ENCODE measurements at regions not wholly inside any gene's neighbourhood (a gene's known extent, or its start where the extent isn't known, plus 50 kb on each side); places are given as distances from the start of the nearest gene placed in this dataset.

- H3K9me3 Mint-ChIP-seq, result peaks cover 0 to 2% (median 0%) of the 10 kb centered on the region in 3 donors
- no peak overlapping the region for H3K27ac Mint-ChIP-seq
- no peak overlapping the region for H3K4me3 Mint-ChIP-seq
- no peaks in the 10 kb centered on the region for H3K36me3 Mint-ChIP-seq
- no peaks in the 10 kb centered on the region for H3K4me1 Mint-ChIP-seq
- no peaks in the 10 kb centered on the region for H3K27me3 Mint-ChIP-seq
Observed at GRCh38 chr6:95244751-95245150, 332.6 kb upstream of the MANEA start.

DNA sequence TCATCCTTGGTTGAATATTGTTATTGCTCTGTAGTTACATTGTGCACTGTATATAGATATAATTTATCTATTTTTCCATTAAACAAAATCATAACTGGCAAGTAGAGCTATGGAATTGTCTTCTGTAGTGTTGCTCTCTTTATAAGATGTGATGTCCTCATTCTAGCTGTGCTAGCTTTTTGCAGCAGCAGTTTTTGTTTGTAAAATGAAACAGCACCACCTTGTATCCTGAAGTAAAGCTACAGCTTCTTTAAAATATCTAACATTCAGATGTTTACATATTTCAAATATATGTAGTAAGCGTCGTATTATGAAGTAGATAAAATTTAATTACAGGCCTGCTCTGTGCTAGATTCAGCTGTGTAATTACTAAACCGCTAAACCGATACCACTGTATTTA, 328.8 kb upstream of the MANEA start:
- Mint-ChIP-seq H3K27ac (no peak overlapping the region), H3K27me3 (no peaks in the 10 kb centered on the region), H3K9me3 (peaks cover 0 to 2% (median 0%) of the 10 kb centered on the region in 3 donors), H3K36me3 (no peaks in the 10 kb centered on the region), H3K4me1 (no peaks in the 10 kb centered on the region), H3K4me3 (no peak overlapping the region)

GRCh38 chr6:95249175-95249574, 328.2 kb upstream of the MANEA start:
- Mint-ChIP-seq H3K4me3 (no peak overlapping the region), H3K27me3 (no peaks in the 10 kb centered on the region), H3K9me3 (peaks cover 0 to 2% (median 0%) of the 10 kb centered on the region in 3 donors), H3K27ac (no peak overlapping the region), H3K4me1 (no peaks in the 10 kb centered on the region), H3K36me3 (no peaks in the 10 kb centered on the region)

DNA sequence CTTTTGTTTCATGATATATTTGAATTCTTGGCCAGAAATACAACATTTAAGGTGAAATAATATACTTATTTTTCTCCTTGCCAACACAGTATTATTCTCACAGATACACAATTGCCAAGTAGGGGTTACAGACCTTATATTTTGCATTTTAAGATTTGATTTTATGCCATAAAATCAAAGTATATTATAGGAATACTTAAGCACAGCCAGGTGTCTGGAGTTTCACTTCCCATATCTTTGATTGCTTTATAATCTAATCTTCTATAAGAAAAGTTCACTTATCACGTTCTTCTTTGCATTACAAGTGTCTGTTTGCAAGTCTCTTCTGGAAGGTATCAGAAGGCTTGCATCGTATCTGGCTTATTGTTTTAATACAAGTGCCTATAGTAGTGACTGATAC, 327.7 kb upstream of the MANEA start:
- H3K27ac Mint-ChIP-seq, result no peak overlapping the region
- H3K9me3 Mint-ChIP-seq, result peaks cover 0 to 2% (median 0%) of the 10 kb centered on the region in 3 donors
- no peaks in the 10 kb centered on the region for H3K4me1 Mint-ChIP-seq
- no peaks in the 10 kb centered on the region for H3K36me3 Mint-ChIP-seq
- H3K27me3 Mint-ChIP-seq, result no peaks in the 10 kb centered on the region
- no peak overlapping the region for H3K4me3 Mint-ChIP-seq

- no peak overlapping the region for H3K27ac Mint-ChIP-seq
- no peaks in the 10 kb centered on the region for H3K27me3 Mint-ChIP-seq
- no peaks in the 10 kb centered on the region for H3K9me3 Mint-ChIP-seq
- no peak overlapping the region for H3K4me3 Mint-ChIP-seq
- no peaks in the 10 kb centered on the region for H3K4me1 Mint-ChIP-seq
- peaks cover 1% of the 10 kb centered on the region for H3K36me3 Mint-ChIP-seq
Observed at GRCh38 chr6:95263840-95264239, 313.5 kb upstream of the MANEA start.

DNA sequence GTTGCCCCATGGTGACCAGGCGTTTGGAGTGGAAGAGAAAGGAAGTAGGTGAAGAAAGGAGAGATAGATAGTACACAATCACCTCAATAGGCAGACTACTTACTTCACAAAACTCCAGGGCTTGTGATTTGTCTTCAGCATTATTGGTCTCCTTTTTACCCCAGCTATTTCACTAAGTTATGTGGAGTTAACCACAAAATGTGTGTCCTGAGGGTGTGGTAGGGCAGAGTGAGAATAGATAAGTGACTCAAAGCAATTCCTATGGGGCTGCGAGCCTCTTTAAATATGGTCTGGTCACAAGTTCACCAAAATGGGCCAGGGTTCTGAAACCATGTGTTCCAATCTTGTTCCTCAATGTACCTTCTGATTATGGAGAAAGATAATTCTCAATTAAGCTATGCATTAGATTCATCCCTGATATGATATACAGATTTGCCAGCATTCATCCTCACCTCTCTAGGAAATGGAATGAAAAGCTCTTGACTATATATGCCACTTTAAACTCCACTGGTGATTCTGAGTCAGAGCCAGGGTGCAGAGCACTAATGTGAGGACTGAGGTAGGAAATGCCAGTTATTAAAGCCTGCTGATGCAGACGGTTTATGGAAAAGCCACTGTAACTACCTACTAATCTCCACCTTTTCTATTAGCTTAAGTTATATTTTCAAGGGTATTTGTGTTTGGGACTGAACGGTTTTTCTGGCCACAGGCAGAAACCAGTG, 310.6 kb upstream of the MANEA start:
- no peaks in the 10 kb centered on the region for H3K27me3 Mint-ChIP-seq
- no peak overlapping the region for H3K4me3 Mint-ChIP-seq
- H3K4me1 Mint-ChIP-seq, result no peaks in the 10 kb centered on the region
- H3K27ac Mint-ChIP-seq, result no peak overlapping the region
- no peaks in the 10 kb centered on the region for H3K9me3 Mint-ChIP-seq
- peaks cover 1% of the 10 kb centered on the region for H3K36me3 Mint-ChIP-seq

- Mint-ChIP-seq H3K4me1 (no peaks in the 10 kb centered on the region), H3K27ac (no peak overlapping the region), H3K36me3 (no peaks in the 10 kb centered on the region), H3K4me3 (no peak overlapping the region), H3K27me3 (no peaks in the 10 kb centered on the region), H3K9me3 (no peaks in the 10 kb centered on the region)
Observed at GRCh38 chr6:95274686-95275235, 302.6 kb upstream of the MANEA start.

DNA sequence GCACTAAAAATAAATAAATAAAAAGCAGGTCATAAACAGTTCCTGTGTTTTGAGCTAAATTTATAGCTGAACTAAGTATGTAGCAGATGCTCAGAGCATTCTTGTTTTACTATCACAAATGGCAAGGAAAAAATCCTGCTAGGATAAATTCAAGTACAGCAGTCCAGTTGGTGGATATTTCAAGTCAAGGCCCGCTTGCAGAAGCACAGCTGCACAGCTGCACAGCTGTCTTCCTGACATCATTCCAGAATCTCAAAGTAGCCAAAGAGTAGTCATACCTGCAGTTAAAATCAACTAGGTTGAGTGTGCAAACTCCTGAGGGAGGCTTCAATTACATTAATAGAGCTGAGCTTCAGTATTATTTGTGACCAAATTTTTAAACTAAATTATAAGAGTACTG, 297.7 kb upstream of the MANEA start:
- no peaks in the 10 kb centered on the region for H3K36me3 Mint-ChIP-seq
- no peaks in the 10 kb centered on the region for H3K27me3 Mint-ChIP-seq
- H3K4me3 Mint-ChIP-seq, result no peak overlapping the region
- H3K4me1 Mint-ChIP-seq, result peaks cover 0 to 6% (median 0%) of the 10 kb centered on the region in 3 donors
- H3K27ac Mint-ChIP-seq, result no peak overlapping the region
- H3K9me3 Mint-ChIP-seq, result no peaks in the 10 kb centered on the region

DNA sequence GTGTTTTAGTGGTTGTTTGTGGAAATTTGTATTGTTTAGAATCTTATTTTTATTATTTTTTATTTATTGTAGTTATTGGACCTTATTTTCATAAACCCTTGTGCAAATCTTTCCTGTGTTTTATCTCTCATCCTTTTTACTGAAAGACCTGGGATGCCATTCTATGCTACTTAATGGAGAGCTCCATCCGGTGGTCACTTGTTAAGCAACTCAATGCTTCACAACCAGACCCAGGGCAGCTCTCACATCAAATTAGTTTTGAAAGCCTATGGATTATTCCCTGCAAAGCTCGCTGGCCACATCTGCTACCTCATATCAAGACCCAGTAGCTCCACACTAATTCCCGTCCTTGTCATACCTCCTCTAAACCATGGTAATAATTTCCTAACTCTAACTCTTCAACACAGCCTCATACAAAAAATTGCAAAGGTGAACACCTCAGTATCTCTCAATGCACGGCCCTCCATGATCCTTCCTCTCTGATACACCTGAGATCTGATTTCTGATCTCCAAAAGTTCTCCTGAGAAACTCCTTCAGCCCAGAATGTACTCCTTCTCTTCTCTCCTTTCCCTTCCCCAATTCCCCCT, 296.6 kb upstream of the MANEA start:
- Mint-ChIP-seq H3K4me1 (peaks cover 0 to 6% (median 0%) of the 10 kb centered on the region in 3 donors), H3K27ac (peak overlapping the region in 1 of 3 donors; percentile 0), H3K9me3 (no peaks in the 10 kb centered on the region), H3K27me3 (no peaks in the 10 kb centered on the region), H3K4me3 (no peak overlapping the region), H3K36me3 (no peaks in the 10 kb centered on the region)

DNA sequence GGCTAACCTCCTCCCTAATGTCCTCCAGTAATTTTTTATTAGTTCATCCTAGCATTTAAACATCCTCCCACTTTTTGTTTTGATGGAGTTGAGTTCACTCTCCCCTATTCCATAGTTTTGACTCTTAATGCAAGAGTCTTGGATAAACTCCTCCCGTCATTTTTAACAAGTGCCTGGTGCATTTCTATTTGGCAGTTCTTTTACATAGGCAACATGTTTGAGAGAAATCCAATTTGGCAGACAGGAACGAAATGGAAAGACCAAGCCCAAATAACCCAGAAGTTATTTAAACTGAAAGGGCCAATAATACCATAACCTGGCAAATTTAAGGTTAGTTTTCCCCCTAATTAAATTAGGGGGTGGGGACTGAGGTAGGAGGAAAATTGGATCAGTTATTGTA, 291.5 kb upstream of the MANEA start:
- Mint-ChIP-seq H3K27me3 (no peaks in the 10 kb centered on the region), H3K27ac (no peak overlapping the region), H3K4me1 (peaks cover 0 to 4% (median 0%) of the 10 kb centered on the region in 3 donors), H3K4me3 (no peak overlapping the region), H3K36me3 (no peaks in the 10 kb centered on the region), H3K9me3 (no peaks in the 10 kb centered on the region)

GRCh38 chr6:95286874-95287273, 290.5 kb upstream of the MANEA start:
- H3K27me3 Mint-ChIP-seq, result no peaks in the 10 kb centered on the region

GRCh38 chr6:95288251-95288650, 289.1 kb upstream of the MANEA start:
- no peaks in the 10 kb centered on the region for H3K4me1 Mint-ChIP-seq
- no peak overlapping the region for H3K27ac Mint-ChIP-seq
- no peaks in the 10 kb centered on the region for H3K27me3 Mint-ChIP-seq
- H3K9me3 Mint-ChIP-seq, result no peaks in the 10 kb centered on the region
- no peak overlapping the region for H3K4me3 Mint-ChIP-seq
- no peaks in the 10 kb centered on the region for H3K36me3 Mint-ChIP-seq

More at GRCh38 chr6:95286874-95287273, 290.5 kb upstream of the MANEA start:
- Mint-ChIP-seq H3K4me1 (no peaks in the 10 kb centered on the region), H3K9me3 (no peaks in the 10 kb centered on the region), H3K36me3 (no peaks in the 10 kb centered on the region), H3K4me3 (no peak overlapping the region), H3K27ac (no peak overlapping the region)

GRCh38 chr6:95292011-95292410, 285.3 kb upstream of the MANEA start:
- H3K27me3 Mint-ChIP-seq, result no peaks in the 10 kb centered on the region
- H3K4me1 Mint-ChIP-seq, result no peaks in the 10 kb centered on the region
- H3K9me3 Mint-ChIP-seq, result no peaks in the 10 kb centered on the region
- no peak overlapping the region for H3K27ac Mint-ChIP-seq
- no peak overlapping the region for H3K4me3 Mint-ChIP-seq
- no peaks in the 10 kb centered on the region for H3K36me3 Mint-ChIP-seq

GRCh38 chr6:95293257-95293656, 284.1 kb upstream of the MANEA start:
- Mint-ChIP-seq H3K9me3 (no peaks in the 10 kb centered on the region), H3K27me3 (no peaks in the 10 kb centered on the region), H3K4me1 (no peaks in the 10 kb centered on the region), H3K36me3 (no peaks in the 10 kb centered on the region), H3K4me3 (no peak overlapping the region), H3K27ac (no peak overlapping the region)

GRCh38 chr6:95294043-95294442, 283.3 kb upstream of the MANEA start:
- H3K9me3 Mint-ChIP-seq, result peaks cover 0 to 1% (median 0%) of the 10 kb centered on the region in 3 donors
- H3K4me1 Mint-ChIP-seq, result no peaks in the 10 kb centered on the region
- no peak overlapping the region for H3K27ac Mint-ChIP-seq
- no peaks in the 10 kb centered on the region for H3K36me3 Mint-ChIP-seq
- no peak overlapping the region for H3K4me3 Mint-ChIP-seq
- H3K27me3 Mint-ChIP-seq, result no peaks in the 10 kb centered on the region

DNA sequence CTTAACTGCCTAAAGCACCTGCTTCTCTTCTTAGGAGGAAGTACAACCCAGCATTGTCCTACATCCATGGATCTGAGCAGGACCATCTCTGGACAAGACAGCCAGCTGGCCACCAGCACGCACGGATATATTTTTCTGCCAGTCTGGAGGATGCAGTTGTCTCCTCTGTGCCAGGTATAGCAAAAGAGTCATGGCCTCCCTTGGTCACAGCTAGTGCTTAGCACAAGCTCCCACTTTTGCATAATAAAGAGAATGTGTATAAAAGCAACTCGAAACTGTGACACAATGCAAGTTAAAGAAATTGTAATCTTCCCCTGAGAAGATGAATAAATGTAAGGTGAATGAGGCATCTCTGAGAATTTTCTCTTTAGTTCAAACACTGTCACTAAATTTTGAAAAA, 267.8 kb upstream of the MANEA start:
- no peaks in the 10 kb centered on the region for H3K36me3 Mint-ChIP-seq
- peaks cover 0 to 2% (median 0%) of the 10 kb centered on the region in 3 donors for H3K9me3 Mint-ChIP-seq
- H3K27ac Mint-ChIP-seq, result no peak overlapping the region
- H3K4me3 Mint-ChIP-seq, result no peak overlapping the region
- no peaks in the 10 kb centered on the region for H3K4me1 Mint-ChIP-seq
- H3K27me3 Mint-ChIP-seq, result no peaks in the 10 kb centered on the region

Data from IgD-negative memory B cell (primary cell).